Dermis blood vessel endothelial cell (primary cell): ENCODE measurements at regions not wholly inside any gene's neighbourhood (a gene's known extent, or its start where the extent isn't known, plus 50 kb on each side); places are given as distances from the start of the nearest gene placed in this dataset.

Experiments
- DNase-seq: peaks from one replicate; pipeline ENCODE4 v3.0.0; 2010

- DNase-seq: no peak
Measured at GRCh38 chr14:40889126-40889525, 717.5 kb upstream of the LRFN5 start.

GRCh38 chr14:40887912-40888311 lies 718.8 kb upstream of the LRFN5 start:
- DNase-seq: no peak

- DNase-seq: no peak
Measured at GRCh38 chr14:40870252-40870651, 736.4 kb upstream of the LRFN5 start.

GRCh38 chr14:40859055-40859454 lies 747.6 kb upstream of the LRFN5 start:
- DNase-seq: no peak

- DNase-seq: no peak
Measured at GRCh38 chr14:40855343-40855742, 751.3 kb upstream of the LRFN5 start.

GRCh38 chr14:40850191-40850590 lies 756.5 kb upstream of the LRFN5 start:
- no peak for DNase-seq

- no peak for DNase-seq
Measured at GRCh38 chr14:40847480-40847879, 759.2 kb upstream of the LRFN5 start.

GRCh38 chr14:40842816-40843215 lies 763.9 kb upstream of the LRFN5 start:
- no peak for DNase-seq

GRCh38 chr14:40841886-40842285 lies 764.8 kb upstream of the LRFN5 start:
- no peak for DNase-seq

- DNase-seq: no peak
Measured at GRCh38 chr14:40838601-40839000, 768.1 kb upstream of the LRFN5 start.

GRCh38 chr14:40806471-40806870 lies 800.2 kb upstream of the LRFN5 start:
- no peak for DNase-seq

- no peak for DNase-seq
Measured at GRCh38 chr14:40796168-40796567, 810.5 kb upstream of the LRFN5 start.

- DNase-seq: no peak
Measured at GRCh38 chr14:40784860-40785259, 821.8 kb upstream of the LRFN5 start.

GRCh38 chr14:40762685-40763084 lies 844.0 kb upstream of the LRFN5 start:
- DNase-seq: no peak

- no peak for DNase-seq
Measured at GRCh38 chr14:40762177-40762576, 844.5 kb upstream of the LRFN5 start.

GRCh38 chr14:40760704-40761103 lies 846.0 kb upstream of the LRFN5 start:
- DNase-seq: no peak

GRCh38 chr14:40758076-40758475 lies 848.6 kb upstream of the LRFN5 start:
- no peak for DNase-seq

- no peak for DNase-seq
Measured at GRCh38 chr14:40757376-40757950, 849.2 kb upstream of the LRFN5 start.

- no peak for DNase-seq
Measured at GRCh38 chr14:40733206-40733605, 873.5 kb upstream of the LRFN5 start.

GRCh38 chr14:40727107-40727506 lies 879.6 kb upstream of the LRFN5 start:
- no peak for DNase-seq

- DNase-seq: no peak
Measured at GRCh38 chr14:40713387-40713786, 893.3 kb upstream of the LRFN5 start.

- no peak for DNase-seq
Measured at GRCh38 chr14:40697231-40697630, 909.4 kb upstream of the LRFN5 start.

- DNase-seq: no peak
Measured at GRCh38 chr14:40694023-40694422, 912.7 kb upstream of the LRFN5 start.

- no peak for DNase-seq
Measured at GRCh38 chr14:40691066-40691465, 915.6 kb upstream of the LRFN5 start.

- DNase-seq: no peak
Measured at GRCh38 chr14:40685764-40686163, 920.9 kb upstream of the LRFN5 start.

- no peak for DNase-seq
Measured at GRCh38 chr14:40684328-40684727, 922.3 kb upstream of the LRFN5 start.
